Heart left ventricle (tissue), 13 donors: ENCODE measurements at regions not wholly inside any gene's neighbourhood (a gene's known extent, or its start where the extent isn't known, plus 50 kb on each side); places are given as distances from the start of the nearest gene placed in this dataset.

Experiments used
- POLR2A ChIP-seq, 2 donors: fragments of 450-650 bp; IDR thresholded peaks; one replicate each; pipeline ENCODE4 v1.6.1; 2017; ENCODE audit warnings: antibody characterized with exemption in 2 of 2, mild to moderate bottlenecking in 2 of 2, moderate library complexity in 2 of 2
- TF ChIP-seq, protein P1 (sequence below), 12 donors: fragments of 200-600 bp; sonication (generic) in 4 of 12; IDR thresholded peaks; one replicate each; pipeline versions ENCODE4 v1.5.0 to v1.8.0; 2018 to 2022; ENCODE audit warnings: antibody characterized with exemption in 12 of 12, mild to moderate bottlenecking in 5 of 12
- donor health status: ischemic (EF 13 %, LVEDD 7.1; RV severe dilation, severe dysfunction).
- donor health status: DM: no; HTN: yes; CAD: no.
- donor health status: DM: no; HTN: no; CAD: no.
- donor health status: ischemic (EF 25% LVEDD 6.9; RV normal size, moderate dysfunction).
- donor health status: ischemic (EF 25% LVEDD 5.7; RV mildly dilated, moderate dysfunction).
- donor health status: ischemic (EF 35%, LVEDD 5.7; RV mildly dilated, moderate dysfunction).
- donor health status: nonischemic (EF 11% LVEDD 7.7; RV severe dilation, severe dysfunction).
- donor health status: DM: yes; HTN: yes; CAD: no.
- donor health status: PGD.
- donor health status: ischemic (EF 29% LVEDD 5.4; RV normal size, mild dysfunction).
- donor health status: nonischemic (EF 23%, LVEDD 6.1; RV moderate dilation, normal function).

DNA sequence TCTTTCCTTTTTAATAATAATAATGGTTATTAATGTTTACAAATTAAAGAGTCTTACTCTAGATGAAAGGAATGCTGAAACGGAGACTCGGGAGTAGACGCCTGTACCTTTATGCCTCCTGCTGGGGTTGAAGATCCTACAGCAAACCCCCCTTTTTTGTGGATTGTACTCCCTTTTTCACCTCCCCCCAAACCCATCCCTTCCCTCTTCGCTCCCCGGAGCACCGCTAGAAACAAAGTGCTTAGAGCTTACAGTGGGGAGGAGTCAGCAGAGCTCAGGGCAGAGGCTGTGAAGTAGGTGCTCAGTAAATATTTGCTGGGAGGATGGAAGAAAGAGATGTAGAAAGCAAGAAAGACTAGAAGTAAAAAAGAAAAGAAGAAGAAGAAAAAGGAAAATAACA, 169.7 kb downstream of the NXPE2 start:
- no peak for TF ChIP-seq POLR2A (IDR thresholded peaks at IDR 0.05)
- TF ChIP-seq, protein P1, sequence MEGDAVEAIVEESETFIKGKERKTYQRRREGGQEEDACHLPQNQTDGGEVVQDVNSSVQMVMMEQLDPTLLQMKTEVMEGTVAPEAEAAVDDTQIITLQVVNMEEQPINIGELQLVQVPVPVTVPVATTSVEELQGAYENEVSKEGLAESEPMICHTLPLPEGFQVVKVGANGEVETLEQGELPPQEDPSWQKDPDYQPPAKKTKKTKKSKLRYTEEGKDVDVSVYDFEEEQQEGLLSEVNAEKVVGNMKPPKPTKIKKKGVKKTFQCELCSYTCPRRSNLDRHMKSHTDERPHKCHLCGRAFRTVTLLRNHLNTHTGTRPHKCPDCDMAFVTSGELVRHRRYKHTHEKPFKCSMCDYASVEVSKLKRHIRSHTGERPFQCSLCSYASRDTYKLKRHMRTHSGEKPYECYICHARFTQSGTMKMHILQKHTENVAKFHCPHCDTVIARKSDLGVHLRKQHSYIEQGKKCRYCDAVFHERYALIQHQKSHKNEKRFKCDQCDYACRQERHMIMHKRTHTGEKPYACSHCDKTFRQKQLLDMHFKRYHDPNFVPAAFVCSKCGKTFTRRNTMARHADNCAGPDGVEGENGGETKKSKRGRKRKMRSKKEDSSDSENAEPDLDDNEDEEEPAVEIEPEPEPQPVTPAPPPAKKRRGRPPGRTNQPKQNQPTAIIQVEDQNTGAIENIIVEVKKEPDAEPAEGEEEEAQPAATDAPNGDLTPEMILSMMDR (IDR thresholded peaks at IDR 0.05): no peak
